GM12865 (cell line): ENCODE measurements at regions not wholly inside any gene's neighbourhood (a gene's known extent, or its start where the extent isn't known, plus 50 kb on each side); places are given as distances from the start of the nearest gene placed in this dataset.
A peak's percentile ranks its signal among the peaks of the same experiment; 100 is the strongest.

ENCODE experiments used
- DNase-seq: peaks from one replicate; pipeline ENCODE4 v3.0.0; 2010; ENCODE audit warnings: low read depth
- H3K4me3 ChIP-seq: 2 replicates; pipeline ENCODE4 v1.5.1; 2011; ENCODE audit warnings: mild to moderate bottlenecking, low read depth, low read length, control low read depth
- CTCF ChIP-seq: IDR thresholded peaks from 2 replicates; pipeline ENCODE4 v1.5.1; 2011; ENCODE audit warnings: low read length, control low read depth, low read depth, inconsistent platforms; ENCODE audit not compliant: insufficient read depth; ENCODE audit errors: missing control alignments

GRCh38 chr2:207321514-207321913 lies 155.8 kb upstream of the KLF7 start:
- no peak for TF ChIP-seq CTCF
- no peak for DNase-seq
- H3K4me3 ChIP-seq = no peak overlapping the region

GRCh38 chr2:207324001-207324400 lies 158.3 kb upstream of the KLF7 start:
- DNase-seq = no peak
- no peak for TF ChIP-seq CTCF
- no peak overlapping the region for H3K4me3 ChIP-seq

GRCh38 chr2:207327513-207327912 lies 161.8 kb upstream of the KLF7 start:
- no peak overlapping the region for H3K4me3 ChIP-seq
- TF ChIP-seq CTCF = no peak
- no peak for DNase-seq

- DNase-seq = peak; percentile 72
- no peak for TF ChIP-seq CTCF
- peak overlapping the region; percentile 67 for H3K4me3 ChIP-seq
These were observed 163.2 kb upstream of the KLF7 start for GRCh38 chr2:207328944-207329386.

- no peak for TF ChIP-seq CTCF
- peak overlapping the region; percentile 67 for H3K4me3 ChIP-seq
- DNase-seq = peak; percentile 95
These were observed 165.2 kb upstream of the KLF7 start for GRCh38 chr2:207330912-207331311.

GRCh38 chr2:207331674-207332073 lies 165.9 kb upstream of the KLF7 start:
- no peak for TF ChIP-seq CTCF
- no peak for DNase-seq

GRCh38 chr2:207332480-207333212 lies 166.9 kb upstream of the KLF7 start:
- no peak for TF ChIP-seq CTCF
- DNase-seq = peak; percentile 76
- peak overlapping the region; percentile 53 for H3K4me3 ChIP-seq

More at GRCh38 chr2:207331674-207332073, 165.9 kb upstream of the KLF7 start:
- peak overlapping the region; percentile 53 for H3K4me3 ChIP-seq
